HepG2 (cell line): ENCODE measurements at regions not wholly inside any gene's neighbourhood (a gene's known extent, or its start where the extent isn't known, plus 50 kb on each side); places are given as distances from the start of the nearest gene placed in this dataset.

ENCODE experiments used
- ATAC-seq: fragments of 200-7000 bp; cut with Tn5 transposase; 3 replicates; pipeline ENCODE4 v1.9.1; 2020; ENCODE audit warnings: mild to moderate bottlenecking, moderate library complexity
- BruUV-seq: library from RNA; stranded (reverse); fragments of 400-500 nt; replicated peaks from 2 replicates; lab custom pipeline; 2021; lab: Mats Ljungman, UMichigan
- CTCF ChIA-PET: fragments of 300-600 bp; formaldehyde crosslinking; extraction: SDS; loops from one replicate; lab custom pipeline; 2021; ENCODE audit warnings: low total read pairs, inconsistent platforms, low intra/inter-chr PET ratio; lab: Yijun Ruan, JAX
- POLR2A ChIA-PET: fragments of 350-600 bp; sonication (Branson Sonifier 250); formaldehyde crosslinking; loops from one replicate; lab custom pipeline; 2020; ENCODE audit warnings: antibody characterized with exemption, inconsistent platforms; lab: Yijun Ruan, JAX
- DNase-seq: peaks from one replicate; pipeline ENCODE4 v3.0.0-alpha.2; 2015; ENCODE audit warnings: low spot score
- FAIRE-seq: peaks from 3 replicates; lab custom pipeline; 2011; peaks lifted over from hg19 to GRCh38; lab: Jason Lieb, UNC
- H2AFZ ChIP-seq: one replicate; pipeline ENCODE4 v1.6.1; 2011; ENCODE audit warnings: low read length, inconsistent platforms
- H3K27ac ChIP-seq: fragments of 300-600 bp; 3 replicates; pipeline ENCODE4 v1.8.0; 2011; ENCODE audit warnings: mixed run types, mild to moderate bottlenecking, mixed read lengths, low read length, inconsistent platforms; ENCODE audit not compliant: insufficient read depth; ENCODE audit errors: extremely low read length
- H3K27me3 ChIP-seq, 2 experiments: fragments of 200-600 bp in 1 of 2; 2 replicates in 1 of 2; 3 replicates in 1 of 2; pipeline versions ENCODE4 v1.6.0 to v1.8.0; 2011; ENCODE audit warnings: low read length in 2 of 2, mild to moderate bottlenecking in 2 of 2, moderate library complexity in 2 of 2, inconsistent platforms in 1 of 2; ENCODE audit not compliant: insufficient read depth in 2 of 2, control insufficient read depth in 1 of 2
- H3K36me3 ChIP-seq, 2 experiments: fragments of 200-600 bp in 1 of 2; replicated peaks in 1 of 2; 2 replicates in 1 of 2; 3 replicates in 1 of 2; pipeline versions ENCODE4 v1.5.1 to v1.8.0; 2011; ENCODE audit warnings: low read length in 2 of 2, inconsistent platforms in 1 of 2; ENCODE audit not compliant: insufficient read depth in 2 of 2, control insufficient read depth in 1 of 2
- H3K4me1 ChIP-seq: 2 replicates; pipeline ENCODE4 v1.5.1; 2012; ENCODE audit warnings: low read length, inconsistent platforms; ENCODE audit not compliant: insufficient read depth
- H3K4me2 ChIP-seq: 2 replicates; pipeline ENCODE4 v1.6.0; 2011; ENCODE audit warnings: low read depth, low read length, inconsistent platforms
- H3K4me3 ChIP-seq, 3 experiments: fragments of 200-600 bp in 1 of 3; sonication (generic), shearing (Covaris generic) in 1 of 3; replicated peaks in 1 of 3; 2 replicates each; pipeline ENCODE4 v1.5.1; 2011 to 2016; ENCODE audit warnings: low read length in 3 of 3, inconsistent platforms in 2 of 3, low read depth in 2 of 3, mild to moderate bottlenecking in 2 of 3, control low read depth in 1 of 3, mixed read lengths in 1 of 3; ENCODE audit not compliant: insufficient read depth in 1 of 3
- H3K79me2 ChIP-seq: one replicate; pipeline ENCODE4 v1.6.1; 2011; ENCODE audit warnings: low read length, inconsistent platforms; ENCODE audit not compliant: insufficient read depth
- H3K9ac ChIP-seq: 2 replicates; pipeline ENCODE4 v1.6.0; 2011; ENCODE audit warnings: mild to moderate bottlenecking, low read depth, low read length, inconsistent platforms; ENCODE audit not compliant: insufficient read depth
- H3K9me3 ChIP-seq: 2 replicates; pipeline ENCODE4 v1.5.1; 2012; ENCODE audit warnings: mild to moderate bottlenecking, low read length
- H4K20me1 ChIP-seq: 2 replicates; pipeline ENCODE4 v1.6.0; 2011; ENCODE audit warnings: inconsistent platforms, mild to moderate bottlenecking, low read length, moderate library complexity; ENCODE audit not compliant: insufficient read depth
- CAMTA2 ChIP-seq: sonication (generic); formaldehyde crosslinking; IDR thresholded peaks from 2 replicates; pipeline ENCODE4 v1.4.0; 2020; ENCODE audit warnings: mild to moderate bottlenecking, missing genetic modification reagents, borderline replicate concordance
- CTCF ChIP-seq: sonication (generic); formaldehyde crosslinking; IDR thresholded peaks from 2 replicates; pipeline ENCODE4 v1.5.0; 2020; ENCODE audit warnings: mild to moderate bottlenecking, missing genetic modification reagents, moderate library complexity
- ETV6 ChIP-seq: sonication (generic); formaldehyde crosslinking; conservative IDR thresholded peaks from 2 replicates; pipeline ENCODE4 v1.4.0; 2020; ENCODE audit warnings: missing genetic modification reagents
- GATA4 ChIP-seq: sonication (generic); IDR thresholded peaks from 2 replicates; pipeline ENCODE4 v1.6.1; 2016; ENCODE audit warnings: antibody characterized with exemption, low read depth, borderline replicate concordance
- HINFP ChIP-seq: sonication (generic); formaldehyde crosslinking; IDR thresholded peaks from 2 replicates; pipeline ENCODE4 v1.4.0; 2020; ENCODE audit warnings: low read depth, mild to moderate bottlenecking, missing genetic modification reagents
- HNF1B ChIP-seq: sonication (generic); formaldehyde crosslinking; IDR thresholded peaks from 2 replicates; pipeline ENCODE4 v1.5.1; 2020; ENCODE audit warnings: mild to moderate bottlenecking, moderate library complexity, missing genetic modification reagents
- NBN ChIP-seq: fragments of 450-650 bp; conservative IDR thresholded peaks from 2 replicates; pipeline ENCODE4 v1.6.1; 2017
- RAD21 ChIP-seq: fragments of 450-650 bp; formaldehyde crosslinking; IDR thresholded peaks from 2 replicates; pipeline ENCODE4 v1.5.0; 2020; ENCODE audit warnings: mild to moderate bottlenecking
- STAG1 ChIP-seq: sonication (generic); formaldehyde crosslinking; IDR thresholded peaks from 2 replicates; pipeline ENCODE4 v1.4.0; 2020; ENCODE audit warnings: missing genetic modification reagents
- TCF7 ChIP-seq: sonication (generic); IDR thresholded peaks from 2 replicates; pipeline ENCODE4 v1.6.1; 2016; ENCODE audit warnings: antibody characterized with exemption, low read depth
- TGIF2 ChIP-seq: IDR thresholded peaks from 2 replicates; pipeline ENCODE4 v1.6.1; 2016; ENCODE audit warnings: control low read depth, missing compliant biosample characterization
- THAP11 ChIP-seq: IDR thresholded peaks from 2 replicates; pipeline ENCODE4 v1.6.1; 2016; ENCODE audit warnings: missing biosample characterization, missing genetic modification reagents
- ZNF256 ChIP-seq: sonication (generic); formaldehyde crosslinking; conservative IDR thresholded peaks from 2 replicates; pipeline ENCODE4 v1.4.0; 2020; ENCODE audit warnings: missing genetic modification reagents
- ZNF414 ChIP-seq: sonication (generic); formaldehyde crosslinking; IDR thresholded peaks from 2 replicates; pipeline ENCODE4 v1.5.0; 2020; ENCODE audit warnings: missing genetic modification reagents
- ZNF530 ChIP-seq: sonication (generic); formaldehyde crosslinking; IDR thresholded peaks from 2 replicates; pipeline ENCODE4 v1.5.0; 2020; ENCODE audit warnings: low read depth, mild to moderate bottlenecking, missing genetic modification reagents
- ZSCAN12 ChIP-seq: sonication (generic); formaldehyde crosslinking; IDR thresholded peaks from 2 replicates; pipeline ENCODE4 v1.9.0; 2021; ENCODE audit warnings: mild to moderate bottlenecking, missing genetic modification reagents
- WGBS: methylation state at CpG from one replicate; pipeline ENCODE4 v1.1.6; 2017; ENCODE audit warnings: low lambda C conversion rate; 5-methylcytosine and 5-hydroxymethylcytosine counted together
- in situ Hi-C: cut with HindIII; loops from 2 replicates; pipeline ENCODE4 v1.10.0; 2017; ENCODE audit warnings: low pct_unique_long_range_greater_than_20kb; ENCODE audit not compliant: extremely low pct_ligation_motif_present
- intact Hi-C: fragments of 100-400 bp; cut with micrococcal nuclease; formaldehyde crosslinking; loops from one replicate; pipeline ENCODE4 v1.10.0; 2022; ENCODE audit not compliant: unreplicated experiment
- TF ChIP-seq, protein P1 (sequence below): sonication (generic); formaldehyde crosslinking; conservative IDR thresholded peaks from 2 replicates; pipeline ENCODE4 v1.8.0; 2022; ENCODE audit warnings: missing genetic modification reagents
- TF ChIP-seq, protein P2 (sequence below): IDR thresholded peaks from 2 replicates; pipeline ENCODE4 v1.6.1; 2018; ENCODE audit warnings: missing genetic modification reagents

DNA sequence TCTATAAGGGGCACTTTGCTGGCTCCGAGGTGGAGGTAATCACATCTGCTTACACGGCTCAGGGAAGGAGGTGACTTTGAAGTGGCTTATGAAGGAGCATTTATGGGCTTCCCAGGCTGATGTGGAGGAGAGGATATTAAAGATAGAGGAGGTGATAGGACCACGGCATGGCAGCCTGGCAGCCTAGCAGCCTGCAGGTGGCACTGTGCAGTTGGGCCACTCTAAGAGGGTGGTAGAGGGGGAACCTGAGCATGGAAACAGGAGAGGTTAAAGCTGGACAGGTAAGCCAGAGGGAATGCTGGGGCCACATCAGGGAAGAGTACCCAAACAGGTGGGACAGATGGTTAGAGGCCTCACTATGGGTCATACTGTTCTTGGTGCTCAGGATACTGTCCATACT lies 375.0 kb downstream of the WDR72 start:
- intact Hi-C loops, result loop anchor here (10.0 kb wide), 2 partner anchors 140 to 200 kb away; no protein-coding TSS in a partner anchor
- WGBS, result 88% methylated on average over 3 of the region's 3 CpGs
- Histone ChIP-seq H3K9ac (no peak overlapping the region), H3K9me3 (no peaks in the 10 kb centered on the region), H3K36me3 (no peaks in the 10 kb centered on the region), H4K20me1 (no peaks in the 10 kb centered on the region), H3K4me1 (peaks cover 18% of the 10 kb centered on the region), H3K27ac (no peak overlapping the region), H3K27me3 (no peaks in the 10 kb centered on the region), H3K4me3 (no peak overlapping the region), H2AFZ (no peak overlapping the region), H3K4me2 (no peak overlapping the region), H3K79me2 (no peaks in the 10 kb centered on the region)
- no peak for FAIRE-seq
- in situ Hi-C loops, result no loop called here
- no TSS peak for BruUV-seq
- ChIA-PET POLR2A (no interaction called here), CTCF (no interaction called here)
- ATAC-seq, result peak; percentile 81
- DNase-seq, result peak; percentile 12
- TF ChIP-seq CTCF, result peak; percentile 63
- TF ChIP-seq, protein P1, sequence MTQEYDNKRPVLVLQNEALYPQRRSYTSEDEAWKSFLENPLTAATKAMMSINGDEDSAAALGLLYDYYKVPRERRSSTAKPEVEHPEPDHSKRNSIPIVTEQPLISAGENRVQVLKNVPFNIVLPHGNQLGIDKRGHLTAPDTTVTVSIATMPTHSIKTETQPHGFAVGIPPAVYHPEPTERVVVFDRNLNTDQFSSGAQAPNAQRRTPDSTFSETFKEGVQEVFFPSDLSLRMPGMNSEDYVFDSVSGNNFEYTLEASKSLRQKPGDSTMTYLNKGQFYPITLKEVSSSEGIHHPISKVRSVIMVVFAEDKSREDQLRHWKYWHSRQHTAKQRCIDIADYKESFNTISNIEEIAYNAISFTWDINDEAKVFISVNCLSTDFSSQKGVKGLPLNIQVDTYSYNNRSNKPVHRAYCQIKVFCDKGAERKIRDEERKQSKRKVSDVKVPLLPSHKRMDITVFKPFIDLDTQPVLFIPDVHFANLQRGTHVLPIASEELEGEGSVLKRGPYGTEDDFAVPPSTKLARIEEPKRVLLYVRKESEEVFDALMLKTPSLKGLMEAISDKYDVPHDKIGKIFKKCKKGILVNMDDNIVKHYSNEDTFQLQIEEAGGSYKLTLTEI (CRISPR knock-in tag), result no peak
- no peak for TF ChIP-seq ETV6 (CRISPR knock-in tag)
- no peak for TF ChIP-seq ZNF530 (CRISPR knock-in tag)
- TF ChIP-seq ZSCAN12 (CRISPR knock-in tag), result no peak
- TF ChIP-seq TCF7, result no peak
- TF ChIP-seq TGIF2 (CRISPR knock-in tag), result no peak
- no peak for TF ChIP-seq HNF1B (CRISPR knock-in tag)
- peak; percentile 28; the same call in 1 of the 2 replicates for TF ChIP-seq THAP11 (CRISPR knock-in tag)
- TF ChIP-seq CAMTA2 (CRISPR knock-in tag), result no peak
- no peak for TF ChIP-seq HINFP (CRISPR knock-in tag)
- no peak for TF ChIP-seq GATA4
- TF ChIP-seq RAD21 (CRISPR knock-in tag), result peak; percentile 45; the same call in 1 of the 2 replicates
- TF ChIP-seq, protein P2, sequence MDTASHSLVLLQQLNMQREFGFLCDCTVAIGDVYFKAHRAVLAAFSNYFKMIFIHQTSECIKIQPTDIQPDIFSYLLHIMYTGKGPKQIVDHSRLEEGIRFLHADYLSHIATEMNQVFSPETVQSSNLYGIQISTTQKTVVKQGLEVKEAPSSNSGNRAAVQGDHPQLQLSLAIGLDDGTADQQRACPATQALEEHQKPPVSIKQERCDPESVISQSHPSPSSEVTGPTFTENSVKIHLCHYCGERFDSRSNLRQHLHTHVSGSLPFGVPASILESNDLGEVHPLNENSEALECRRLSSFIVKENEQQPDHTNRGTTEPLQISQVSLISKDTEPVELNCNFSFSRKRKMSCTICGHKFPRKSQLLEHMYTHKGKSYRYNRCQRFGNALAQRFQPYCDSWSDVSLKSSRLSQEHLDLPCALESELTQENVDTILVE (CRISPR knock-in tag), result peak; percentile 52; the same call in 1 of the 2 replicates
- no peak for TF ChIP-seq NBN
- no peak for TF ChIP-seq ZNF256 (CRISPR knock-in tag)
- no peak for TF ChIP-seq ZNF414 (CRISPR knock-in tag)
- peak; percentile 78 for TF ChIP-seq STAG1
